HG02852 (cell line): ENCODE measurements at regions not wholly inside any gene's neighbourhood (a gene's known extent, or its start where the extent isn't known, plus 50 kb on each side); places are given as distances from the start of the nearest gene placed in this dataset.

Experiments
- ATAC-seq: cut with Tn5 transposase; IDR thresholded peaks from one replicate; pipeline ENCODE4 v1.9.1; 2021; ENCODE audit warnings: mild to moderate bottlenecking, moderate library complexity; ENCODE audit not compliant: unreplicated experiment

GRCh38 chr6:104229057-104229456 is 630.7 kb downstream of the HACE1 start:
- no peak for ATAC-seq

DNA sequence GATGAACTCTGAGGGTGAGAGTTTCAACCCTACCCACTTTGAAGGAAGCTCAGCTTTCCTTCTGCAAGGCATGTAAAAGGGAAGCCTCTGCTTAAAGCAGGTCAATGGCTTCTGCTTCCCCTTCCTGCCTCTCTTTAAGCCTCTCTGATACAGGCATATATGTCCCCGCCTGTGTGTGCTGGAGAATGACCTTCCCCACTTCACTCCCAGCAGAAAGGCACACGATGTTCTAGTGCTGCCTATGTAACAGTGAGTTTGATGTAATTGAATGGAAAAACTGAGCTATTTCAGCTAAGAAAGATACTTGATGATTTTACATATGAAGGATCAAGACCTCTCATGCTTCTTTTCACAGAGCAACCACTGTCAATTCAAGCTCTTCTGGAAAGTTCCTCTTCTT is 632.2 kb downstream of the HACE1 start:
- no peak for ATAC-seq

GRCh38 chr6:104226790-104227446 is 632.8 kb downstream of the HACE1 start:
- ATAC-seq: no peak

DNA sequence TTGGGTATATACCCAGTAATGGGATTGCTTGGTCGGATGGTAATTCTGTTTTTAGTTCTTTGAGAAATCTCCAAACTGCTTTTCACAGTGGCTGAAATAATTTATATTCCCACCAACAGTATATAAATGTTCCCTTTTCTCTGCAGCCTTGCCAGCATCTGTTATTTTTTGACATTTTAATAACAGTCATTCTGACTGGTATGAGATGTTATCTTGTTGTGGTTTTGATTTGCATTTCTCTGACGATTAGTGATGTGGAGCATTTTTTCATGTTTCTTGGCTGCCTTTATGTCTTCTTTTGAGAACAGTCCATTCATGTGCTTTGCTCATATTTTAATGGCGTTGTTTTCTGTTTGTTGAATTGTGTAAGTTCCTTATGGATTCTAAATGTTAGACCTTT is 641.6 kb downstream of the HACE1 start:
- no peak for ATAC-seq

DNA sequence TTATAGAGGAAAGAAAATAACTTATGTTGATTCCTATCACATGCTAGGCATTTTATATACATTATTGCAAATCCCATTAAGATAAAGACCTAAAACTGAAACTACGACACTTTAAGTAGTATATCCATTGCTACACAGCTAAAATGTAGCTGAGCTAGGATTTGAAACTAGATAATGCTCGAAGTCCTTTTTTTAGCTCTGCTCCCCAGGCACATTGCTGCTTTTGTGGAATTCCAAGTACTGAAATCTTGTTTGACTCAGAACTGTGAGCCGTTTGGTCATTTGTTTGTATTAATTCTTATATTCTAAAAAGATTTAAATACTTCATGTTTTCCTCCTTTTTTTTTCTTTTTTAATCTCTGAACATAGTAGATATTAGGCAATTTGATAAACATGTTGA is 644.8 kb downstream of the HACE1 start:
- ATAC-seq: no peak

DNA sequence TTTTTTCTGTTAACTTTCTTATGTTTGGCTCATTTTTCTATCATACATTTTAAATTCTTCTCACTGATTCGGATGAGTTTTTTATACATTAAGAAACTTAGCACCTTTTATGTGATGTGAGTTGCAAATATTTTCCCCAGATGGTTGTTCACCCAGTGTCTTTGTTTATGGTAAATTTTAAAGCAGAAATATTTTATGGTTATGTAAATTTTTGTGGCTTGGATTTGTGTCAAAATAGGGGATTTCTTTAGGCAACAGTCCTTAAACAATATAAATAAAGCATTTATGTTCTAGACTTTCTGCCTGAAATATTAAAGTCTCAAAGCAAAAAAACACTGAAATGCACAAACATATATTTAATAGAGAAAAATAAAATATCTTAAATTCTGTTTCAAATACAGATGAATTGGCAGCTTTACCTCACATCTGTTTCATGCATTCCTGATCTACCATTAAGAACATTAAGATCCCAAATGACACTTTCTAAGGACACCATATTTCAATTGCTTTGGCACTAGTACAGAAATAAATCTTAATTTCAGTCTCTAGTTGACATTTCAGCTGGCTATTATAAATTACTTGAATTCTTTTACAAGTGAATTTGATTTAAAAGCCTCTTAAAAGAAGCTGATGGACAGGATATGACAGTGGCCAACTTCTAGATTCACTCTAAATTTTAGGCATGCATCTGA is 646.6 kb downstream of the HACE1 start:
- ATAC-seq: no peak

DNA sequence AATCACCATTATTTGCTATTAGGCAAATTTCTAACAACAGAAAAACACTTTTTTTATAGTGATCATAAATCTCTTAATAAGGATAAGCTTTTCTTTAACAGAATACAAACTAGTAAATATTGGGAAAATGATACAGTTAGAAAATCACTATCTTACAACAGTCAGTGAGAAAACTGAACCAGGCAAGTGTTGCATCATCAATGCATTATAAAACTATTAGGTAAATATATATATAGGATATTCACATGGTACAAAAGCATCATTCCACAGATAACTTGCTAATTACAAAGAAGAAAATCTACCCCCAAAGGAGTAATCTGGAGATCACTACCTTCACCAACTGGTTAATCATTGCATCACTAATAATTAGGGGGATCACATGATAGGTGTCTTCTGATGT is 652.1 kb downstream of the HACE1 start:
- ATAC-seq: no peak

- ATAC-seq: no peak
These were observed 658.2 kb downstream of the HACE1 start for GRCh38 chr6:104201557-104201956.

DNA sequence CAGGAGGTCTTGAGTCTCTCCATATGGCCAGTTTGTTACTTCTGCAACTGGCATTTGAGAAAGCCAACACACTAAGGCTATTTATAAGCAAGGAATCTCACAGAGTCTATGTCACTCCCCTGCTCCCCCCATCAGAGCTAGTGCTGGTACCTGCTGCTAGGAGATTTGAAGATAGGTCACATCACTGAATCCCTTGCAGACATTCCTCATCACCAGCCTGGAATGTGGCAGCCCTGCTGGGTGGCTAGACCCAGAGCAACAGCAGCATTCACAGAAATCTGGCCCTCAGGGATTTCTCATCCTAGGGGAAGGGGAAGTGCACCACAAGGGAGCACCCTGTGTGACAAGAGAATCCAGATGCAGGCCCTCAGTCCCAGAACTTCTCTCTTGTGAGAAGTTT is 672.1 kb downstream of the HACE1 start:
- no peak for ATAC-seq

DNA sequence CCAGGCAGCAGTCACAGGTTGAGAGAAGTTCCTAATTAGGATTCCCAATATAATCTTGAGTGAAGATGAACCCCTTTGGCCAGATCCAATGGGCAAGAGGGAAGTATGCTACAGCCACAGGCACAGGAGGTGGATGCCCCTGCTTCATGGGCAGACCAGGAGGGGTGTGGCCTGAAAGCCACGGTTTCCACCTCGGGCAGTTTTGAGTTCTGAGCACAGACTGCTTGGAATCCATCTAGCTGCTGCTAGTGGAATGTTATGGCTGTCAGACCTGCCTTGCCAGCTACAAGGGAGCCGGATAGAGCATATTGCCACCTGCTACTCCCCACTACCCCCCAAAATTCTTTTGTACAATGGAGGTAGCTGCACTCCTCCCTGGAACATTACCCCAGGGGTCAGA is 672.9 kb downstream of the HACE1 start:
- ATAC-seq: no peak

GRCh38 chr6:104183816-104184435 is 675.8 kb downstream of the HACE1 start:
- ATAC-seq: no peak

GRCh38 chr6:104182811-104183210 is 676.9 kb downstream of the HACE1 start:
- ATAC-seq: no peak

DNA sequence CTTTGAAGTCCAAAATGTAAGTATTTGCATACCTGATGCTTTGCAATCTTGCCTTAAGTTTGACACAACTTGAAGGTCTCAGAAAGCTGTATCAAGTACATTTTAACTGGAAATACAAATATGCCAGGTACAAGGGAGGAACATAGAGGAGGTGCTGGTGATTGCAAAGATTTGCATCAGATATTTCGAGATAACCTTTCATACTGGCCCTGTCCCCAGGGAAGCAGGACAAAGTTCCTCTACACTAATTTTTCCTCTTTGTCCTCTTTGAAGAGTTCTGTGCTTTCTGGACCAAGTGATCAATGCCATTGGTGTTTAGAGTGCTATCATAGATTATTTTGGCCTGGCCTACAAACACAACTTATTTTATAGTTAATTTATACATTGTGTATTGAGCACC is 686.1 kb downstream of the HACE1 start:
- ATAC-seq: no peak

- ATAC-seq: no peak
These were observed 689.3 kb downstream of the HACE1 start for GRCh38 chr6:104170401-104170800.

GRCh38 chr6:104166055-104166668 is 693.6 kb downstream of the HACE1 start:
- ATAC-seq: no peak

- ATAC-seq: no peak
These were observed 697.6 kb downstream of the HACE1 start for GRCh38 chr6:104162036-104162669.

DNA sequence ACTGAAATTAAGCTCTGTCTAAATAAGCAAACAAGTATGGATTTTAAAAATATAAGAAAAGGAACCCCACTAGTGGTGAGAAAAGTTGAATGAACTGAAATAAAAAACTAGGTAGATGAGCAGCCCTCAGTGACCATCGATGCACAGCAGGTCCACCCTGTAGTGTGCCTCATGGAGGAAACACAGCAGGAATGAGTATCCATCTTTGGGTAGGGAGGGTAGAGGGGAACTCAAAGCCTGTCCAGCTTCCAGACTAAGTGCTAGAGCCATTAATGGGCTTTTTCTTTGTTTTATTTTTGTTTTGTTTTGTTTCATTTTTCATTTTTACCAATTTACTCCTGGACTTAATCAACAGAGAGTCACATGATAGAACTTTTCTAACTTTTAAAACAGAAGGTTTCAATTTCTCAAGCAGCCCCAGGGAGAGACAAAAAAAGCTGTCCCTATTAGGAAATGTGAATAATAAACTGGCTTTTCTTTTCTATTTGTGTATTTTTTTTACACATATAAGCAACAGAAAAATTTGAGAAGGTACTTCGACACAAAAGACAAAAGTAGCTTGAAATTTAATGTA is 700.6 kb downstream of the HACE1 start:
- no peak for ATAC-seq

DNA sequence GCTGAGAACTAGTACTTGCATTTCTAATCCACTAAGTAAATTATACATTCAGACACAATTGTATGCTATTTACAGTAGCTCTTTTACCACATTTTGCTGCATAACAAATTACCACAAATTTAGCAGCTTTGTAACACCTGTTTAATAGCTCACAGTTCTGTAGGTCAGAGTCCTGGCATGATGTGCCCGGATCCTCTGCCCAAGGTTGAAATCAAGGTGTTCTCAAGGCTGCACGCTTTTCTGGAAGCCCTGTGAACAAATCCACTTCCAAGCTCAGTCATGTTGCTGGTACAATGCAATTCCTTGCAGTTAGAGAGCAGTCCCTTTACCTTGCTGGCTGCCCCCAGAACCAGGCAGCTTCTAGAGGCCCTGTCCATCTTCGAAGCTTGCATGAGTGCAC is 716.0 kb downstream of the HACE1 start:
- ATAC-seq: no peak

- no peak for ATAC-seq
These were observed 724.8 kb downstream of the HACE1 start for GRCh38 chr6:104134876-104135275.

DNA sequence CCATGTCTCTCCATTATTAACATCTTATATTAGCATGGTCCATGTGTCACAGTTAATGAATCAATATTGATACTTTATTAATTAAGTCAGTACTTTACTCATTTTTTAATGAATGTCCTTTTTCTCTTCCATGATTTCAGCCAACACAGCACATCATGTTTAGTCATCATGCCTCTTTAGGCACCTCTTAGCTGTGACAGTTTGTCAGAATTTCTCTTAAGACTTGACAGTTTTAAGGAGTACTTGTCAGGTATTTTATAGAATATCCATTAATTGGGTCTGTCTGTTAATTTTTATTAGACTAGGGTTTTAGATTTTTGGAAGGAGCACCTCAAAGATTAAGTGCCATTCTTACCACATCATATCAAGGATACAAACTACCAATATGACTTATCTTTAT is 729.4 kb downstream of the HACE1 start:
- no peak for ATAC-seq

GRCh38 chr6:104126315-104127005 is 733.3 kb downstream of the HACE1 start:
- no peak for ATAC-seq
